WTC11 (cell line): ENCODE measurements at regions not wholly inside any gene's neighbourhood (a gene's known extent, or its start where the extent isn't known, plus 50 kb on each side); places are given as distances from the start of the nearest gene placed in this dataset.
"Not testable (repeated sequence)": the region's sequence is repeated elsewhere in the genome, so short reads cannot be mapped to it uniquely, and the experiment has no call there.

Experiments used
- ATAC-seq: fragments of 200-7000 bp; cut with Tn5 transposase; 2 replicates; pipeline ENCODE4 v1.10.0; 2021; ENCODE audit warnings: mild to moderate bottlenecking, moderate library complexity
- CTCF ChIA-PET: fragments of 300-600 bp; sonication (Branson Sonifier 250); formaldehyde crosslinking; loops from one replicate; lab custom pipeline; 2021; ENCODE audit warnings: antibody characterized with exemption; lab: Charles Lee
- POLR2A ChIA-PET: fragments of 350-600 bp; sonication (Branson Sonifier 250); formaldehyde crosslinking; loops from one replicate; lab custom pipeline; 2021; ENCODE audit warnings: antibody characterized with exemption; lab: Charles Lee
- DNase-seq: peaks from one replicate; pipeline ENCODE4 v3.0.0; 2021; ENCODE audit warnings: low spot score
- H3K27ac Mint-ChIP-seq: 2 replicates; pipeline ENCODE4 v1.8.0; 2021; ENCODE audit warnings: mixed read lengths
- H3K27me3 Mint-ChIP-seq: 2 replicates; pipeline ENCODE4 v1.8.0; 2021; ENCODE audit warnings: low read depth, mild to moderate bottlenecking, moderate library complexity, mixed read lengths
- H3K36me3 Mint-ChIP-seq: 2 replicates; pipeline ENCODE4 v1.8.0; 2021; ENCODE audit warnings: mixed read lengths
- H3K4me1 Mint-ChIP-seq: 2 replicates; pipeline ENCODE4 v1.8.0; 2022; ENCODE audit warnings: mixed read lengths
- H3K4me3 Mint-ChIP-seq: 2 replicates; pipeline ENCODE4 v1.8.0; 2021; ENCODE audit warnings: mild to moderate bottlenecking, moderate library complexity, mixed read lengths
- H3K9me3 Mint-ChIP-seq: 2 replicates; pipeline ENCODE4 v1.8.0; 2021; ENCODE audit warnings: mixed read lengths
- ATF1 ChIP-seq: sonication (generic); formaldehyde crosslinking; IDR thresholded peaks from 2 replicates; pipeline ENCODE4 v1.8.1; 2023; ENCODE audit warnings: mild to moderate bottlenecking, moderate library complexity, missing genetic modification reagents
- CREB1 ChIP-seq: sonication (generic); formaldehyde crosslinking; IDR thresholded peaks from 2 replicates; pipeline ENCODE4 v1.8.0; 2023; ENCODE audit warnings: mild to moderate bottlenecking, missing genetic modification reagents
- CREM ChIP-seq: sonication (generic); formaldehyde crosslinking; IDR thresholded peaks from 2 replicates; pipeline ENCODE4 v1.8.1; 2022; ENCODE audit warnings: mild to moderate bottlenecking, missing genetic modification reagents, moderate library complexity
- FOXJ3 ChIP-seq: sonication (generic); formaldehyde crosslinking; IDR thresholded peaks from 2 replicates; pipeline ENCODE4 v1.9.0; 2021; ENCODE audit warnings: missing genetic modification reagents, mild to moderate bottlenecking, borderline replicate concordance
- GABPB1 ChIP-seq: sonication (generic); formaldehyde crosslinking; IDR thresholded peaks from 2 replicates; pipeline ENCODE4 v1.8.1; 2023; ENCODE audit warnings: mild to moderate bottlenecking, missing genetic modification reagents
- IRF2 ChIP-seq: sonication (generic); formaldehyde crosslinking; IDR thresholded peaks from 2 replicates; pipeline ENCODE4 v1.8.0; 2022; ENCODE audit warnings: low read depth, missing genetic modification reagents, borderline replicate concordance
- MXD4 ChIP-seq: fragments of 250-450 bp; sonication (Bioruptor Pico); IDR thresholded peaks from 2 replicates; pipeline ENCODE4 v1.8.0; 2021; ENCODE audit warnings: mild to moderate bottlenecking, moderate library complexity, borderline replicate concordance
- PRRX2 ChIP-seq: fragments of 250-450 bp; sonication (Bioruptor Pico); IDR thresholded peaks from 2 replicates; pipeline ENCODE4 v1.8.0; 2021; ENCODE audit warnings: mild to moderate bottlenecking
- SMAD4 ChIP-seq: sonication (generic); formaldehyde crosslinking; IDR thresholded peaks from 2 replicates; pipeline ENCODE4 v1.8.0; 2022; ENCODE audit warnings: mild to moderate bottlenecking, missing genetic modification reagents
- SOX15 ChIP-seq: fragments of 250-450 bp; sonication (Bioruptor Pico); IDR thresholded peaks from 2 replicates; pipeline ENCODE4 v1.9.0; 2021; ENCODE audit warnings: mild to moderate bottlenecking
- TCF7 ChIP-seq: sonication (generic); formaldehyde crosslinking; IDR thresholded peaks from 2 replicates; pipeline ENCODE4 v1.8.0; 2022; ENCODE audit warnings: mild to moderate bottlenecking, low read depth, missing genetic modification reagents, moderate library complexity
- TEAD4 ChIP-seq: sonication (generic); formaldehyde crosslinking; IDR thresholded peaks from 2 replicates; pipeline ENCODE4 v1.8.0; 2022; ENCODE audit warnings: mild to moderate bottlenecking, missing genetic modification reagents
- ZNF121 ChIP-seq: sonication (generic); formaldehyde crosslinking; IDR thresholded peaks from 2 replicates; pipeline ENCODE4 v1.8.0; 2023; ENCODE audit warnings: missing genetic modification reagents
- ZNF138 ChIP-seq: sonication (generic); formaldehyde crosslinking; conservative IDR thresholded peaks from 2 replicates; pipeline ENCODE4 v1.8.1; 2022; ENCODE audit warnings: mild to moderate bottlenecking, moderate library complexity, missing genetic modification reagents
- ZNF263 ChIP-seq: sonication (generic); formaldehyde crosslinking; IDR thresholded peaks from 2 replicates; pipeline ENCODE4 v1.8.1; 2022; ENCODE audit warnings: low read depth, mild to moderate bottlenecking, moderate library complexity, missing genetic modification reagents
- ZNF317 ChIP-seq: sonication (generic); formaldehyde crosslinking; IDR thresholded peaks from 2 replicates; pipeline ENCODE4 v1.8.1; 2023; ENCODE audit warnings: low read depth, mild to moderate bottlenecking, moderate library complexity, missing genetic modification reagents, borderline replicate concordance
- ZNF416 ChIP-seq: fragments of 250-450 bp; sonication (Bioruptor Pico); IDR thresholded peaks from 2 replicates; pipeline ENCODE4 v1.9.0; 2021; ENCODE audit warnings: mild to moderate bottlenecking, inconsistent platforms
- ZNF671 ChIP-seq: fragments of 250-450 bp; sonication (Bioruptor Pico); IDR thresholded peaks from 2 replicates; pipeline ENCODE4 v1.8.0; 2021; ENCODE audit warnings: mild to moderate bottlenecking
- TF ChIP-seq, protein P1 (sequence below): sonication (generic); formaldehyde crosslinking; IDR thresholded peaks from 2 replicates; pipeline ENCODE4 v1.8.0; 2023; ENCODE audit warnings: missing genetic modification reagents
- TF ChIP-seq, protein P2 (sequence below): sonication (generic); formaldehyde crosslinking; conservative IDR thresholded peaks from 2 replicates; pipeline ENCODE4 v1.8.1; 2022; ENCODE audit warnings: mild to moderate bottlenecking, missing genetic modification reagents
- TF ChIP-seq, protein P3 (sequence below): sonication (generic); formaldehyde crosslinking; IDR thresholded peaks from 2 replicates; pipeline ENCODE4 v1.8.0; 2022; ENCODE audit warnings: mild to moderate bottlenecking, missing genetic modification reagents
- TF ChIP-seq, protein P4 (sequence below): sonication (generic); formaldehyde crosslinking; IDR thresholded peaks from 2 replicates; pipeline ENCODE4 v1.8.0; 2023; ENCODE audit warnings: missing genetic modification reagents, mild to moderate bottlenecking, borderline replicate concordance

DNA sequence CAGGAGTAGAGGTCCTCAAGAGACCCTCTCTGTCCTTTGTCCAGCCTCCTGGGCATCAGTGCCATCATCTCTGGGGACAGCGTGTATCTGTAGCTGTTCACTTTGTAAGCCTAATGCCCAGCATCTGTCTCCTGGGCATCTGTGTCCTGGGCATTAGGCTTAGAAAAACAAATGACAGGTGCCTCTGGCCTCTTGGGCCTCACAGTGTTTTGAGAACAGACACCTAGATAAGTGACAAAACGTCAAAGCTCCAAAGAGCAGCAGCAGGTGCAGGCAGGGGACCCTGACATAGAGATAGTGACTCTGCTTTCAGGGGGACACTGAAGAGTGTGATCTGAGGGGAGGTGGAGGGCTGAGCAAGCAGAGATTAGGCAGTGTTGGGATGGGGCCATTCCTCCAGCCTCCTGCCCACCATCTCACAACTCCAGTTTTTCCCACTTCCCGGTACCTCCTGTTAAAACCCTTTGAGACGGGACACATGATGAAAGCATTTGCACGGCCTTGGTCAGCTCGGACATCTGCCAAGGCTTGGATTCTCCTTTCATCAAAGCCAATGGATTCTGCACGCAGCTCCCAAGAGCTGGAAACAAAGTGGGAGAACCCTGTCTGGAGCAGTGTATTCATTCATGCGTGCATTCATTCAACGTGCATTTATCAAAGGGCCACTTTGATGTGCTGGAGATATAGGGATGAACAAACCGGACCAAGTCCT is 55.5 kb upstream of the CD93 start (continued):
- no peak for TF ChIP-seq SOX15 (CRISPR knock-in tag)
- TF ChIP-seq ZNF671 (CRISPR knock-in tag): no peak

DNA sequence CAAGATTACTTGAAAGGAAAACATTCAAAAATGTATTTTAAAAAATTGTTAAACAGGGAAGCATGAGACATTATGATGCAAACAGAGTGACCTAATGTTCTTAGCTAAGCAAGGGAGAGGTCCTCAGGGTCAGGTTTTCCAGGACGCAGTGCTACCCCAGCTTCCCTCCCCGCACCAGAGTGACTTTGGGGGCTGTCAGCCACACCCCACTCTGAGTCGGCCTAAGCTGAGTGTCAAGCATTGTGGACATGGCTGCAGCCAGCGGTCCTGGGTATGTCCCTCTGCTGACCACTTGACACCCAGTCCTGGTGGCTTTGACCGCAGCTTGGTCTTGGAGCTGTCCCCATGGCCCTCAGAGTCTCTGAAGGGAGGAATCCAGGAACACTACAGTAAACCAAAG is 54.9 kb upstream of the CD93 start:
- CTCF ChIA-PET: interaction anchor here (1.0 kb wide), 1 partner anchor 60 kb away, joined by 3 read pairs; no protein-coding TSS in a partner anchor
- DNase-seq: no peak
- no peaks in the 10 kb centered on the region for H3K36me3 Mint-ChIP-seq
- H3K4me3 Mint-ChIP-seq: no peak overlapping the region
- H3K27me3 Mint-ChIP-seq: no peaks in the 10 kb centered on the region
- H3K9me3 Mint-ChIP-seq: no peaks in the 10 kb centered on the region
- H3K4me1 Mint-ChIP-seq: no peaks in the 10 kb centered on the region
- POLR2A ChIA-PET: no interaction called here
- H3K27ac Mint-ChIP-seq: no peak overlapping the region
- no peak for ATAC-seq
- TF ChIP-seq, protein P1, sequence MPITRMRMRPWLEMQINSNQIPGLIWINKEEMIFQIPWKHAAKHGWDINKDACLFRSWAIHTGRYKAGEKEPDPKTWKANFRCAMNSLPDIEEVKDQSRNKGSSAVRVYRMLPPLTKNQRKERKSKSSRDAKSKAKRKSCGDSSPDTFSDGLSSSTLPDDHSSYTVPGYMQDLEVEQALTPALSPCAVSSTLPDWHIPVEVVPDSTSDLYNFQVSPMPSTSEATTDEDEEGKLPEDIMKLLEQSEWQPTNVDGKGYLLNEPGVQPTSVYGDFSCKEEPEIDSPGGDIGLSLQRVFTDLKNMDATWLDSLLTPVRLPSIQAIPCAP (CRISPR knock-in tag): no peak
- no peak for TF ChIP-seq ZNF263 (CRISPR knock-in tag)
- TF ChIP-seq ZNF121 (CRISPR knock-in tag): no peak
- TF ChIP-seq TCF7 (CRISPR knock-in tag): no peak
- TF ChIP-seq ZNF138: no peak
- TF ChIP-seq, protein P2, sequence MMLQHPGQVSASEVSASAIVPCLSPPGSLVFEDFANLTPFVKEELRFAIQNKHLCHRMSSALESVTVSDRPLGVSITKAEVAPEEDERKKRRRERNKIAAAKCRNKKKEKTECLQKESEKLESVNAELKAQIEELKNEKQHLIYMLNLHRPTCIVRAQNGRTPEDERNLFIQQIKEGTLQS: no peak
- no peak for TF ChIP-seq CREM (CRISPR knock-in tag)
- TF ChIP-seq ZNF317 (CRISPR knock-in tag): no peak
- TF ChIP-seq, protein P3, sequence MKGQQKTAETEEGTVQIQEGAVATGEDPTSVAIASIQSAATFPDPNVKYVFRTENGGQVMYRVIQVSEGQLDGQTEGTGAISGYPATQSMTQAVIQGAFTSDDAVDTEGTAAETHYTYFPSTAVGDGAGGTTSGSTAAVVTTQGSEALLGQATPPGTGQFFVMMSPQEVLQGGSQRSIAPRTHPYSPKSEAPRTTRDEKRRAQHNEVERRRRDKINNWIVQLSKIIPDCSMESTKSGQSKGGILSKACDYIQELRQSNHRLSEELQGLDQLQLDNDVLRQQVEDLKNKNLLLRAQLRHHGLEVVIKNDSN (CRISPR knock-in tag): no peak
- no peak for TF ChIP-seq ATF1 (CRISPR knock-in tag)
- TF ChIP-seq IRF2 (CRISPR knock-in tag): no peak
- no peak for TF ChIP-seq CREB1 (CRISPR knock-in tag)
- no peak for TF ChIP-seq MXD4
- TF ChIP-seq, all 79 proteins: peak for 0

DNA sequence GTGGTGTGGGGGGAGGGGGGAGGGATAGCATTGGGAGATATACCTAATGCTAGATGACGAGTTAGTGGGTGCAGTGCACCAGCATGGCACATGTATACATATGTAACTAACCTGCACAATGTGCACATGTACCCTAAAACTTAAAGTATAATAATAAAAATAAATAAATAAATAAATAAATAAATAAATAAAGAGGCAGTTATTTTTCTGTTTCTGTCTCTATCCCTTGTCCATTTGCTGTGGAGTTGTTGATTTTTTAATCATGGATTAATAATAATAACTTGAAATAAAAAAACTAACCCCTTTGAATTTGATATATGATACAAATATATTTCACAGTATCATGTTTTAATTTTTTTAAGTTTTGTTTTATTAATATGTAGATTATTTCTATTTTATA is 53.9 kb upstream of the CD93 start:
- CTCF ChIA-PET, H3K9me3 Mint-ChIP-seq, H3K27ac Mint-ChIP-seq, ATAC-seq, POLR2A ChIA-PET, H3K4me3 Mint-ChIP-seq, H3K36me3 Mint-ChIP-seq, H3K4me1 Mint-ChIP-seq, H3K27me3 Mint-ChIP-seq, DNase-seq: not testable (repeated sequence)

DNA sequence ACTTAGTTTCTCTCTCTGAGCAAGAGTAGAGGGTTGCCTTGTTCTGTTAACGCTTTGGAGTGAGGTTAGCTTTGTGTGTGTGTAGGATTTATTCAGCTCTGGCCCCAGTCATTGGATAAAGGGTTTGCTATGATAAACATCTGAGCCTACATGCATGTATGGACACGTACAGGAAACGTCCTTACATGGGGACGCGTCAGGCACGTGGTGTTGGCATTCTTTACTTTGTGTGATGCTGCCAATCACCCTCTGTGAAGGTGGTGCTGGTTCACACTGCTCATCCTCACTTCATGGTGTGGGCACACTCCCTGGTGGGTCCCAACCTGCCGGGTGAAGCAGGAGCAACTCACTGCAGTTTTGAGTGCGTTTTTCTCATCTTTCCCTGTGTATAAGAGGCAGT is 53.4 kb upstream of the CD93 start:
- H3K9me3 Mint-ChIP-seq: no peaks in the 10 kb centered on the region
- H3K27me3 Mint-ChIP-seq: no peaks in the 10 kb centered on the region
- POLR2A ChIA-PET: no interaction called here
- no peak overlapping the region for H3K4me3 Mint-ChIP-seq
- CTCF ChIA-PET: no interaction called here
- H3K4me1 Mint-ChIP-seq: no peaks in the 10 kb centered on the region
- H3K36me3 Mint-ChIP-seq: no peaks in the 10 kb centered on the region
- peak overlapping the region; percentile 42; the same call in 1 of the 2 replicates for H3K27ac Mint-ChIP-seq
- ATAC-seq (no peak), DNase-seq (no peak)
- TF ChIP-seq PRRX2 (CRISPR knock-in tag) (no peak), TEAD4 (CRISPR knock-in tag) (no peak), GABPB1 (CRISPR knock-in tag) (no peak), ZNF263 (CRISPR knock-in tag) (no peak), ZNF416 (CRISPR knock-in tag) (no peak), ZNF138 (no peak), FOXJ3 (CRISPR knock-in tag) (no peak), SMAD4 (CRISPR knock-in tag) (no peak), SOX15 (CRISPR knock-in tag) (no peak)
- TF ChIP-seq, protein P4, sequence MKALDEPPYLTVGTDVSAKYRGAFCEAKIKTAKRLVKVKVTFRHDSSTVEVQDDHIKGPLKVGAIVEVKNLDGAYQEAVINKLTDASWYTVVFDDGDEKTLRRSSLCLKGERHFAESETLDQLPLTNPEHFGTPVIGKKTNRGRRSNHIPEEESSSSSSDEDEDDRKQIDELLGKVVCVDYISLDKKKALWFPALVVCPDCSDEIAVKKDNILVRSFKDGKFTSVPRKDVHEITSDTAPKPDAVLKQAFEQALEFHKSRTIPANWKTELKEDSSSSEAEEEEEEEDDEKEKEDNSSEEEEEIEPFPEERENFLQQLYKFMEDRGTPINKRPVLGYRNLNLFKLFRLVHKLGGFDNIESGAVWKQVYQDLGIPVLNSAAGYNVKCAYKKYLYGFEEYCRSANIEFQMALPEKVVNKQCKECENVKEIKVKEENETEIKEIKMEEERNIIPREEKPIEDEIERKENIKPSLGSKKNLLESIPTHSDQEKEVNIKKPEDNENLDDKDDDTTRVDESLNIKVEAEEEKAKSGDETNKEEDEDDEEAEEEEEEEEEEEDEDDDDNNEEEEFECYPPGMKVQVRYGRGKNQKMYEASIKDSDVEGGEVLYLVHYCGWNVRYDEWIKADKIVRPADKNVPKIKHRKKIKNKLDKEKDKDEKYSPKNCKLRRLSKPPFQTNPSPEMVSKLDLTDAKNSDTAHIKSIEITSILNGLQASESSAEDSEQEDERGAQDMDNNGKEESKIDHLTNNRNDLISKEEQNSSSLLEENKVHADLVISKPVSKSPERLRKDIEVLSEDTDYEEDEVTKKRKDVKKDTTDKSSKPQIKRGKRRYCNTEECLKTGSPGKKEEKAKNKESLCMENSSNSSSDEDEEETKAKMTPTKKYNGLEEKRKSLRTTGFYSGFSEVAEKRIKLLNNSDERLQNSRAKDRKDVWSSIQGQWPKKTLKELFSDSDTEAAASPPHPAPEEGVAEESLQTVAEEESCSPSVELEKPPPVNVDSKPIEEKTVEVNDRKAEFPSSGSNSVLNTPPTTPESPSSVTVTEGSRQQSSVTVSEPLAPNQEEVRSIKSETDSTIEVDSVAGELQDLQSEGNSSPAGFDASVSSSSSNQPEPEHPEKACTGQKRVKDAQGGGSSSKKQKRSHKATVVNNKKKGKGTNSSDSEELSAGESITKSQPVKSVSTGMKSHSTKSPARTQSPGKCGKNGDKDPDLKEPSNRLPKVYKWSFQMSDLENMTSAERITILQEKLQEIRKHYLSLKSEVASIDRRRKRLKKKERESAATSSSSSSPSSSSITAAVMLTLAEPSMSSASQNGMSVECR: no peak
- TF ChIP-seq, protein P1 (CRISPR knock-in tag): no peak
